Tibial nerve (tissue), 4 donors: ENCODE measurements at regions not wholly inside any gene's neighbourhood (a gene's known extent, or its start where the extent isn't known, plus 50 kb on each side); places are given as distances from the start of the nearest gene placed in this dataset.
"Not testable (repeated sequence)": the region's sequence is repeated elsewhere in the genome, so short reads cannot be mapped to it uniquely, and the experiment has no call there.

Source experiments
- DNase-seq, 2 donors: peaks; one replicate each; pipeline ENCODE4 v3.0.0-alpha.2; 2019; ENCODE audit warnings: low spot score in 2 of 2
- H3K27ac ChIP-seq, 4 donors: fragments of 200-600 bp; sonication (generic) in 3 of 4; one replicate each; pipeline ENCODE4 v1.5.1; 2017 to 2019; ENCODE audit warnings: mild to moderate bottlenecking in 1 of 4
- H3K27me3 ChIP-seq, 2 donors: fragments of 200-600 bp; sonication (generic) in 1 of 2; one replicate each; pipeline versions ENCODE4 v1.5.1 to v1.6.0; 2017 to 2019
- H3K36me3 ChIP-seq, 3 donors: fragments of 200-600 bp; sonication (generic); one replicate each; pipeline ENCODE4 v1.5.1; 2018 to 2019
- H3K4me1 ChIP-seq, 4 donors: fragments of 200-600 bp; sonication (generic) in 3 of 4; one replicate each; pipeline ENCODE4 v1.5.1; 2017 to 2019
- H3K4me3 ChIP-seq, 4 donors: fragments of 200-600 bp; sonication (generic) in 3 of 4; one replicate each; pipeline ENCODE4 v1.5.1; 2017 to 2019; ENCODE audit warnings: mild to moderate bottlenecking in 1 of 4, moderate library complexity in 1 of 4
- H3K9me3 ChIP-seq, 4 donors: fragments of 200-600 bp; sonication (generic) in 3 of 4; one replicate each; pipeline ENCODE4 v1.5.1; 2017 to 2019
- CTCF ChIP-seq, 5 experiments: fragments of 200-600 bp in 3 of 5; fragments of 450-650 bp in 2 of 5; sonication (generic) in 3 of 5; IDR thresholded peaks; one replicate each; pipeline ENCODE4 v1.5.1; 2016 to 2019; ENCODE audit warnings: antibody characterized with exemption in 5 of 5, mild to moderate bottlenecking in 3 of 5, moderate library complexity in 2 of 5
- EP300 ChIP-seq, 2 donors: sonication (generic); formaldehyde crosslinking; IDR thresholded peaks; one replicate each; pipeline ENCODE4 v1.6.1; 2017; ENCODE audit warnings: antibody characterized with exemption in 2 of 2, mild to moderate bottlenecking in 1 of 2
- POLR2A ChIP-seq, 2 donors: fragments of 450-650 bp; IDR thresholded peaks; one replicate each; pipeline ENCODE4 v1.6.1; 2017; ENCODE audit warnings: antibody characterized with exemption in 2 of 2, mild to moderate bottlenecking in 2 of 2, moderate library complexity in 2 of 2
- WGBS, 2 donors: methylation state at CpG; one replicate each; pipeline ENCODE4 v1.1.5; 2018; 5-methylcytosine and 5-hydroxymethylcytosine counted together

GRCh38 chr20:5667705-5668528, 57.1 kb upstream of the GPCPD1 start:
- H3K9me3 ChIP-seq, result no peaks in the 10 kb centered on the region
- WGBS, 2 donors, result 75 to 78% methylated on average over 4 of the region's 4 CpGs
- no peak for TF ChIP-seq EP300 (IDR thresholded peaks at IDR 0.05)
- TF ChIP-seq CTCF (IDR thresholded peaks at IDR 0.05), result no peak
- TF ChIP-seq POLR2A (IDR thresholded peaks at IDR 0.05), result no peak

GRCh38 chr20:5665417-5665816, 54.6 kb upstream of the GPCPD1 start:
- WGBS, 2 donors, result 77 to 83% methylated on average over 2 of the region's 2 CpGs
- DNase-seq, result no peak
- H3K36me3 ChIP-seq, result no peaks in the 10 kb centered on the region

More at GRCh38 chr20:5667705-5668528, 57.1 kb upstream of the GPCPD1 start:
- H3K27ac ChIP-seq, result no peak overlapping the region
- no peaks in the 10 kb centered on the region for H3K36me3 ChIP-seq
- H3K4me1 ChIP-seq, result no peaks in the 10 kb centered on the region
- no peaks in the 10 kb centered on the region for H3K27me3 ChIP-seq
- DNase-seq, result no peak
- no peak overlapping the region for H3K4me3 ChIP-seq

GRCh38 chr20:5663396-5663795, 52.6 kb upstream of the GPCPD1 start:
- Histone ChIP-seq H3K27me3 (no peaks in the 10 kb centered on the region), H3K36me3 (no peaks in the 10 kb centered on the region), H3K9me3 (no peaks in the 10 kb centered on the region), H3K4me1 (peaks cover 0 to 16% (median 11%) of the 10 kb centered on the region in 4 donors), H3K4me3 (no peak overlapping the region), H3K27ac (no peak overlapping the region)
- no peak for DNase-seq
- 79 to 90% methylated on average over 5 of the region's 5 CpGs for WGBS, 2 donors
- no peak for TF ChIP-seq EP300 (IDR thresholded peaks at IDR 0.05)
- TF ChIP-seq CTCF (IDR thresholded peaks at IDR 0.05), result no peak
- no peak for TF ChIP-seq POLR2A (IDR thresholded peaks at IDR 0.05)

More at GRCh38 chr20:5665417-5665816, 54.6 kb upstream of the GPCPD1 start:
- Histone ChIP-seq H3K27me3 (no peaks in the 10 kb centered on the region), H3K27ac (no peak overlapping the region), H3K9me3 (no peaks in the 10 kb centered on the region), H3K4me3 (no peak overlapping the region), H3K4me1 (no peaks in the 10 kb centered on the region)
- no peak for TF ChIP-seq CTCF (IDR thresholded peaks at IDR 0.05)
- TF ChIP-seq POLR2A (IDR thresholded peaks at IDR 0.05), result no peak
- TF ChIP-seq EP300 (IDR thresholded peaks at IDR 0.05), result no peak

GRCh38 chr20:5662769-5663168, 52.0 kb upstream of the GPCPD1 start:
- Histone ChIP-seq H3K36me3 (no peaks in the 10 kb centered on the region), H3K4me1 (peaks cover 0 to 23% (median 16%) of the 10 kb centered on the region in 4 donors), H3K9me3 (no peaks in the 10 kb centered on the region), H3K27ac (no peak overlapping the region), H3K4me3 (no peak overlapping the region), H3K27me3 (no peaks in the 10 kb centered on the region)
- WGBS, 2 donors, result 43 to 69% methylated on average over 2 of the region's 2 CpGs
- no peak for TF ChIP-seq CTCF (IDR thresholded peaks at IDR 0.05)
- no peak for TF ChIP-seq EP300 (IDR thresholded peaks at IDR 0.05)
- no peak for TF ChIP-seq POLR2A (IDR thresholded peaks at IDR 0.05)
- DNase-seq, result no peak

- not testable (repeated sequence) for H3K27me3 ChIP-seq, H3K36me3 ChIP-seq, H3K27ac ChIP-seq, H3K9me3 ChIP-seq, DNase-seq, H3K4me3 ChIP-seq
- peaks cover 0 to 35% (median 25%) of the 10 kb centered on the region in 4 donors for H3K4me1 ChIP-seq
- WGBS, 2 donors, result 91 to 98% methylated on average over 8 of the region's 8 CpGs
Measured at GRCh38 chr20:5660756-5661155, 50.0 kb upstream of the GPCPD1 start.
